Activated T-helper 17 cell treated with anti-CD3 and anti-CD28 coated beads, Interleukin-2, amount 50 U/mL, for 72 hours (primary cell): ENCODE measurements at regions not wholly inside any gene's neighbourhood (a gene's known extent, or its start where the extent isn't known, plus 50 kb on each side); places are given as distances from the start of the nearest gene placed in this dataset.

Source experiments
- ATAC-seq: fragments of 150-1000 bp; cut with Tn5 transposase; replicated peaks from 2 replicates; pipeline ENCODE4 v1.10.0; 2021; ENCODE audit warnings: mild to moderate bottlenecking, moderate library complexity
- H3K27ac Mint-ChIP-seq: one replicate; pipeline ENCODE4 v1.8.0; 2022; ENCODE audit warnings: mixed read lengths
- H3K27me3 Mint-ChIP-seq: one replicate; pipeline ENCODE4 v1.8.0; 2022; ENCODE audit warnings: mixed read lengths
- H3K36me3 Mint-ChIP-seq: one replicate; pipeline ENCODE4 v1.8.0; 2022; ENCODE audit warnings: low read depth, mild to moderate bottlenecking, mixed read lengths
- H3K4me1 Mint-ChIP-seq: one replicate; pipeline ENCODE4 v1.8.0; 2022; ENCODE audit warnings: mixed read lengths
- H3K4me3 Mint-ChIP-seq: one replicate; pipeline ENCODE4 v1.8.0; 2022; ENCODE audit warnings: mild to moderate bottlenecking, mixed read lengths
- H3K9me3 Mint-ChIP-seq: one replicate; pipeline ENCODE4 v1.8.0; 2022; ENCODE audit warnings: mixed read lengths

DNA sequence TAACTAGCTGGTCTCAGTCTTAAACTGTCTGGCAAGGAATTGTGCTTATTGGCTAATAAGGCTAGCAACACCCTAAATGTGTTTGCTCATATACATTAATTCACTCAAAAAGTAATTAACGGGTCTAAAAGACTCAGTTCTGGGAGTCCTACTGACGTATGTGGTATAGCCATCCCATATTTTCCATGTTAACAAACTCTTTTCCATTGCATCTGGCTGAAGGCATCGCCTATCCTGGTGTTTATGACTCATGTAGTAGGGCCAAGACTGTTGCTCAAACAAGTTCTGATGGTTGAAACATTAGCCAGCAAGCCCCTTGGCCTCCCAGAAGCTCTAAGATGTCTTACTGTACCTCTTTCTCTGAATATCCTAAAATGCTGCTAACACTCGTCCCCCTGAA is 98.5 kb downstream of the PHLDA1 start:
- Mint-ChIP-seq H3K4me3 (no peak overlapping the region), H3K4me1 (peaks cover 10% of the 10 kb centered on the region), H3K36me3 (peaks cover 6% of the 10 kb centered on the region), H3K27me3 (peaks cover 4% of the 10 kb centered on the region), H3K9me3 (no peaks in the 10 kb centered on the region), H3K27ac (no peak overlapping the region)
- no peak for ATAC-seq

DNA sequence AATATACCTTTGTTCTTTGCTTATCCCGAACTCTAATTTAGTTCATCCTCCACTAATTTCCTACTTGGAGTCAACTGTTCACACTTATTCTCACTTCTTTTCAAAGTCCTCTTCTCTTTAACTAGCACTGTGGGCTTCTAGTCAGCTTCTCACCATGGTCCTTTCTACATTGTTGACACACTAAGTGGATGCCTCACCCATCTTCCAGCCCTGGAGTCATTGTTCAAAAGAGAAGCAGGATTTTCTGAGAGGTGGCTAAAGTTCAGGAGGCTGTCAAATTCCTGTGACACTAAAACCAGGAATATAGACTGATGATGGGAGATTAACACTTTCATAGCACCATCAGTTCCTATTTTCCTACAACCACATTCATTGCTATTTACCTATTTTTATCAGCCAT is 99.3 kb downstream of the PHLDA1 start:
- Mint-ChIP-seq H3K9me3 (no peaks in the 10 kb centered on the region), H3K4me3 (no peak overlapping the region), H3K27me3 (peaks cover 4% of the 10 kb centered on the region), H3K36me3 (peaks cover 6% of the 10 kb centered on the region), H3K4me1 (peaks cover 10% of the 10 kb centered on the region), H3K27ac (no peak overlapping the region)
- ATAC-seq: no peak

DNA sequence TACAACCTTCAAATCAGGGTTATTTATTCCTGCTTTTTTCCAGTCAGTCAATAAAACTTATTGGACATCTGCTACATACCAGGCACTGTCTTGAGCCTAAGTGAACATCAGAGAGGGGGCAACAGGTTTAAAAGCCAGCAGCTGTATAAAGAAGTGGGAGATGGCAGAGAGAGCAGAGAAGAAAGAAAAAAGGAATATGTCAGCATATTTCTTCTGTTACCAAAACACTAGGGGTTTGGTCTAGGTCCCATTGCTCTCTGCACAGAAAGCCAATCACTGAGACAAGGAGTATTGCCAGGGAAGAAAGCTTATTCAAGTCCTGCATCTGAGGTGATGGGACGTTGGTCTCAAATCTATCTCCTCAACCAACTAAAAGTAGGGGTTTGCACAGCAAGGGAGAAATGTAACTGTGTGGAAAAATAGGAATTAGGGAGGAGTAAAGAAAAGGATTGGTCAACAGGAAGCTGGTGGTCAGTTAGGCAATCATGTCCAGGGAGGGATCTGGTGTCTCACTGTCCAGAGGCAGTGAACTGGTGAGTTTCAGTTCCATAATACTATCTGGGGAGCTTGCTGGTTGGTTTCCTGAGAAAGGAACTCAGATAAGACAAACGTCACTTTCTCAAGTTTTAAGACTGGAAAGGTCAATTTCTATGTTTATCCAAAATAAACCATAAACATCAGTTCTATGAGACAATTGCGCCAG is 107.5 kb downstream of the PHLDA1 start:
- Mint-ChIP-seq H3K9me3 (peaks cover 7% of the 10 kb centered on the region), H3K4me3 (no peak overlapping the region), H3K27ac (no peak overlapping the region), H3K36me3 (no peaks in the 10 kb centered on the region), H3K4me1 (no peaks in the 10 kb centered on the region), H3K27me3 (no peaks in the 10 kb centered on the region)
- no peak for ATAC-seq

DNA sequence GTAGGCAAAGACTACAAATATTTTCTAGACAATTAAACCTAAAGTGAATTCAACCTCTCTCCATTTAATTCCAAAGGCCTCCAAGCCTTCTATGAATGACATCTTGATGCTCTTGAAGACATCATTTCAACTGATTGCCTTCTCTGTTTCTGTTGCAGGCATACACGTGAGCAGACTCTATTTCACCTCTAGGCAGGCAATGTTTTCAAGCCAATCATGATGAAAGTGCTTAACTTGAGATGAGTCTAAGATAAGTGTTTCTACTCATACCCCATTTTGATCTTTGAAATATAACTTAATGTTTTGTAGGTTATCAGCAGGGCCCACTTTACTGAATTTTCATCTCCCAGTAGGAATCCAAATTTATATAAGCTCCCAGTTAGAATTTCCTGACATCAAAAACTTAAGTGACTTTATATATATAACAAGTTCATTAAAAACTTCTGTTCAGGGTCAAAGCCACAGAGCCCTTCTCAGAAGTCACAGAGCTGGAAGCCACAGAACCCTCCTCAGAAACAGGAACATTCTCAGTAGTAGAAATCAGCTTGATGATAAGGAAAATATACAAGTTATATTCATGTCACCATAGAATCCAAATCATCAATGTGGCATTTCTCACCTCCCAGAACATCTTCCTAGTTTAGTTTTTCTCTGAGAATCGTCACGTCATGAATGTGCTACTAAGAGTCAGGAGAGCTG is 108.5 kb downstream of the PHLDA1 start:
- Mint-ChIP-seq H3K36me3 (no peaks in the 10 kb centered on the region), H3K27ac (no peak overlapping the region), H3K4me1 (no peaks in the 10 kb centered on the region), H3K27me3 (no peaks in the 10 kb centered on the region), H3K9me3 (peaks cover 7% of the 10 kb centered on the region), H3K4me3 (no peak overlapping the region)
- peak; percentile 32 for ATAC-seq

DNA sequence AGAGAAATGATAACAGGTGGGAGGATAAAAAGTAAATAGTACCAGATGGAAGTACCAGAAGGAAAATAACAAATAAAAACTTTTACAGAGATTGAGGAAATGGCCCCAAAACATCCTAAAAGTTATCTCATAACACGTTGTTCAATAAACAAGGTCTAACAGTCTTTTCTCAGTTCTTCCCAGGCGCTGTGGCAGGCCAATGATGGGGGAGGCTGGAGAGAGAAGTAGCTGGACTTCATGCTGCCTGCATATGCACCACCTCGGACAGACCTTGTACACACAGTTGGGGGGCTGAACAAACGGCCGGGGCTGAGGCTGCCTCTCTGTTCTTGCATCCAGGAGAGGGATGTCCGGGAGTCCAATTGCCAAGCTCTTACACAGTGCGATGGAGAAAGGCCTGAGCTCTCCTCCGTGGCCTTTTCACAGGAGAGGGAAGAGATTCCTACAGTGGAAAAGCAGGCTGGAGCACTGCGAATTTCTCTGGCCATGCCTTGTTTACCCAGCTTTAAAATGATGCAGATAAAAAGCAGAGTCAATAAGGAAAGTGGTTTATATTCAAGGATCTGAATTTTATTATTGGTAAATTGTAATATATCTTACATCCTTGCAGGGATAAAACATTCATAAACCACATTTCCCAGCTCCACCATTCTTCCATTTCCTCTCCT is 109.8 kb downstream of the PHLDA1 start:
- no peak for ATAC-seq
- Mint-ChIP-seq H3K27ac (no peak overlapping the region), H3K4me3 (no peak overlapping the region), H3K9me3 (peaks cover 7% of the 10 kb centered on the region), H3K36me3 (no peaks in the 10 kb centered on the region), H3K4me1 (peaks cover 6% of the 10 kb centered on the region), H3K27me3 (no peaks in the 10 kb centered on the region)

DNA sequence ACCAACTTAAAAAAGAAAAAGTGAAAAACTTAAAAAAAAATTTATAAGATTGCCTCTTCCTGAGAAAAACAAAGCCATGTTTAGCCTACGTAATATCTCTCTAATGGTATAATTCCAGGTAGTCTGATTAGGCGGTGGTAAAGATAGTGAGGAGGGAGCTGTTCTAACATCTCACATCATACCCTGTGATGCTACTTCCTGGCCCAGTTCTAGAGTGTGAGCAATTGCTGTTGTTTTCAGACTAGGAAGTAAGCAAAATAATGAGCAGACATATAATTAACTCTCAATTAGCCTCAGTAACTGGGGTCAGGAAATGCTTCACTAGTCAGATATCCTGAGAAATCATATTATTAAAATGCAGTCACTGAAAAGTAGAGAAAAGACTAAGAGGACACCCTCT is 113.9 kb downstream of the PHLDA1 start:
- no peaks in the 10 kb centered on the region for H3K9me3 Mint-ChIP-seq
- peak; percentile 33 for ATAC-seq
- H3K4me3 Mint-ChIP-seq: no peak overlapping the region
- H3K27ac Mint-ChIP-seq: no peak overlapping the region
- H3K36me3 Mint-ChIP-seq: no peaks in the 10 kb centered on the region
- peaks cover 12% of the 10 kb centered on the region for H3K4me1 Mint-ChIP-seq
- no peaks in the 10 kb centered on the region for H3K27me3 Mint-ChIP-seq

DNA sequence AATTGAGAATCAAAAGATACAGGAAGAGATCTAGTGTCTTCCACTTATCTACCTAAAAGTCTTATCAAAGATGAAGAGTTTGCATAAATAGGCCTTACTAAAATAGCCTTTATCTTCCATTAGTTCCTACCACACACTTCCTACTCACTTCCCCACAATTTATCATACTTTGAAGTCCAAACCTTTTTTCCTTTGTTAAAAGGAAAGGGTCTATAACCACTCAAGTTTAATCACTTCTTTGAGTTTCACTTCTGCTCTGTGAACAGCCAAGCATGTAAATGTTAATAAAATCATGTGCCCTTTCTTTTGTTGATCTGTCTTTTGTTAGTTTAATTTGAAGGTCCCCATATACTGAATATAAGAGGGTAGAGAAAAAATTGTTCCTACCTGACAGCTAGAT is 114.5 kb downstream of the PHLDA1 start:
- H3K4me3 Mint-ChIP-seq: no peak overlapping the region
- H3K4me1 Mint-ChIP-seq: peaks cover 12% of the 10 kb centered on the region
- no peak for ATAC-seq
- no peaks in the 10 kb centered on the region for H3K9me3 Mint-ChIP-seq
- no peaks in the 10 kb centered on the region for H3K27me3 Mint-ChIP-seq
- no peak overlapping the region for H3K27ac Mint-ChIP-seq
- H3K36me3 Mint-ChIP-seq: no peaks in the 10 kb centered on the region

DNA sequence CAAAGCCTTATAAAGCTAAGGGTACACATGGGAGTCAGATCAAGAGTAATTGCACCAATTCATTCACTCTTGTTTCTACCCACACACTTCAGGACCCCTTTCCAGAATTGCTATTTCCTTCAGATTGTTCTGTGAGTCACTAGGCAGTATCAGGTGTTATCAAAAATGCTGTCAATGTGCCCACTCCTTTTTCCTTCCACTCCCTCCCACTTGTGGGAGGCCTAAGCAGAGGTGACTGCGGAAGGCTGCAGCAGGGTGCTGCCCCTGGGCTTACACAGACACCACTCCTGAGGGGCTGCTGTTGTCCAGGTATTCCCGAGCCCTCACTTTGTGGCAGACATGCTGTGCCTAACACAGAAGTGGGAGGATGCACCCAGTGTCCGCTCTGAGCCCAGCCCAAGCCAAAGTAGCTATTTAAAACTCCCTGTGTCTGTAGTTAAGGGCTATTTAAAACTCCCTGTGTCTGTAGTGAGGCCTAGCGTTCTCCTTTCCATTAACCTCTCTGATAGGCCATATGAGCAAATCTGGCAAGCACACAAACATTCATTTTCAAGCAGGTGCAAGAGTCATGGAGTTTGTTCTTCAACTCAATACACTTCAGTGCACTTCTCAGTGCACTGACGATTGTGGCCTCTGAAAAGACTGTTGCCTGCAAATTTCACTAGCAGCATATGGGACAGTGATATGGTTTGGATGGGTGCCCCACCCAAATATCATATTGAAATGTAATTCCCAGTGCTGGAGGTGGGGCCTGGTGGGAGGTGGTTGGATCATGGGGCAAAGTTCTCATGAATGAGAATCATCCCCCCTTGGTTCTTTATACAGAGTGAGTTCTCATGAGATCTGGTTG is 117.8 kb downstream of the PHLDA1 start:
- Mint-ChIP-seq H3K4me3 (peak overlapping the region; percentile 3), H3K27me3 (no peaks in the 10 kb centered on the region), H3K4me1 (peaks cover 12% of the 10 kb centered on the region), H3K27ac (no peak overlapping the region), H3K36me3 (no peaks in the 10 kb centered on the region), H3K9me3 (no peaks in the 10 kb centered on the region)
- ATAC-seq: peak; percentile 95

DNA sequence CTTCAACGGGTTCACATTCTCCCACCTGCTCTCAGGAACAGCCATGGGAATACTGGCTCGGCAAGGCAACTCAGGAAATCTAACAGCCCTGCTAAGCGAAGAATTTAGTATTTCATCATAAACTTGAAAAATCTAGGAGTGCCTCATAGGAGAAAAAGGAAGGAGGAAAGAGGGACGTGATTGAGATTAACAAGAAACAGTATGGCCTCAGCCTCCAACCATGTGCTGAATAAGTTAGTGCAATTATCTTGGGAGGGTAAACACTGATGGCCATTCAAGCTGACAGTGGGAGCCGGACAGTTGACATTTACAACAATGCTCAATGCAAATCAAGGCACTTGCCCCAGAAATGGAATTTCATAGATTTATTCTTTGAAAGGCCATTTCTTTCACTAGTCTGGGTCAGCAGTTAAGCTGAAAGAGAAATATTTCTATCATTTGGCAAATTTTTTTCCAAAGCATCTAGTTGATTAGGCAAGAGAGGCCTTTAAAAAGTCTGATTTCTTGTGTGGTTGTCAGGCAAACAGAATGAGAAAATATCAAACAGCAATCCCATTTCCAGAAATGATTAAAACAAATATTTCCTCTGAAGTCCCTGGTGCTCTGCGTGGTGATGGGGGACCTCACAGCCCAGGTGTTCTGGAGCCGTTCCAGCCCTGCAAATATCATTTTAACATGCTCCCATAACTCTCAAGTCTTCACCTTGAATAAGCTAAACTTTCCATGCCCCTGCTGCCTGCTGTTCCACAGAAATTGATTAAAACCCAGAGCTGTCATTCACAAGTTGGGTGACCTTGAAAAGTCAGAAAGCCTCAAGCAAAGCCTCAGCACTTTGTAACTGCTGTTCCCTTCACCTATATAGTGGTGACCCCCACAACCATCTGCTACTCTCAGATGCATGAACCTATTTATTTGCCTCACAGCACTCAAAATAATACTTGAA is 121.6 kb downstream of the PHLDA1 start:
- Mint-ChIP-seq H3K9me3 (peaks cover 3% of the 10 kb centered on the region), H3K27me3 (peaks cover 3% of the 10 kb centered on the region), H3K4me1 (peaks cover 6% of the 10 kb centered on the region), H3K4me3 (no peak overlapping the region), H3K36me3 (no peaks in the 10 kb centered on the region), H3K27ac (no peak overlapping the region)
- no peak for ATAC-seq

DNA sequence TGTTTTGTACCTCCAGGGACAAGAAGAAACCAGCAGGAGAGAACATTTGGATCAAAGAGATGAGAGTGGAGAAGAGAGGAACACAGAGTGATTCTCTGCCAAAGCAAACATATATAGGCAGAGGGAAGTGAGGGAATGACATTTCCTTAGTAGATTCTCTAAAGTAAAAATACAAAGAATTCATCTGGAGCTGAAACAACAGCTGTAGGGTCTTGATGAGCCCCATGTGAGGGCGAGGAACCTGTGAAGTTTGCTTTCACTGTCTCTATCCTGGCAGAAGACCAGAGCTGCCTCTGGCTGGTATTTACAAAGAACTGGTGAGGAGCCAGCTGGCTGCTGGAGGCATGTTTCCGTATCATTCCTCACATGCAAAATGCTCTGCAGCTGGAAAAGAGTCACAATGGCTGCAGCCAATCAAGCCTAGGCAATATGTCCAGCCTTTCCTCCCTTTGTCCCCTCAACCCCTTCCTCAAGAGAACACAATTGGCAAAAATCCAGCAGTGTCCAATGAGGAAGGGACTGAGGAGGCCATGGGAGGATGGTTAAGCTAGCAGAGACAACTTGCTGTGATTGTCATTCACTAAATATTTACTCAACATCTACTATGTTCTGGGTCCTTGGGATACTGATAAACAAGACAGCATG is 122.5 kb downstream of the PHLDA1 start:
- no peaks in the 10 kb centered on the region for H3K36me3 Mint-ChIP-seq
- peaks cover 3% of the 10 kb centered on the region for H3K27me3 Mint-ChIP-seq
- ATAC-seq: no peak
- no peak overlapping the region for H3K27ac Mint-ChIP-seq
- peaks cover 3% of the 10 kb centered on the region for H3K9me3 Mint-ChIP-seq
- H3K4me1 Mint-ChIP-seq: peaks cover 6% of the 10 kb centered on the region
- H3K4me3 Mint-ChIP-seq: no peak overlapping the region

DNA sequence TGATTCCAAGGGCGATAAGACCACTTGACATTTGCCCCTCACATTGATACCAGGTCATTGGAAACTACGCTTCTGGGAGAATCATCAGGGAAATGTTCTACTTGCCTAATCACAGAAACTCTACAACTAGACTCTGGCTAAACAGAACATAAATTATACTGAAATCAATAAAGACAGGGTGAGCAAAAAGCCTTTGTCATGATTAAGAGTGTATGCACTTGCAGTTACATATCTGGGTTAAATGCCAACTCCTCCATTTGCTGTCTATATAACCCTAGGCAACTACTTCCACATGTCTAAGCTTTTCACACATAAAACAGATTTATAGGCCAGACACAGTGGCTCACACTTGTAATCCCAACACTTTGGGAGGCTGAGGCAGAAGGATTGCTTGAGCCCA is 125.7 kb downstream of the PHLDA1 start:
- Mint-ChIP-seq H3K27ac (no peak overlapping the region), H3K36me3 (no peaks in the 10 kb centered on the region), H3K27me3 (peaks cover 3% of the 10 kb centered on the region), H3K4me3 (no peak overlapping the region), H3K9me3 (peaks cover 3% of the 10 kb centered on the region), H3K4me1 (no peaks in the 10 kb centered on the region)
- ATAC-seq: no peak

DNA sequence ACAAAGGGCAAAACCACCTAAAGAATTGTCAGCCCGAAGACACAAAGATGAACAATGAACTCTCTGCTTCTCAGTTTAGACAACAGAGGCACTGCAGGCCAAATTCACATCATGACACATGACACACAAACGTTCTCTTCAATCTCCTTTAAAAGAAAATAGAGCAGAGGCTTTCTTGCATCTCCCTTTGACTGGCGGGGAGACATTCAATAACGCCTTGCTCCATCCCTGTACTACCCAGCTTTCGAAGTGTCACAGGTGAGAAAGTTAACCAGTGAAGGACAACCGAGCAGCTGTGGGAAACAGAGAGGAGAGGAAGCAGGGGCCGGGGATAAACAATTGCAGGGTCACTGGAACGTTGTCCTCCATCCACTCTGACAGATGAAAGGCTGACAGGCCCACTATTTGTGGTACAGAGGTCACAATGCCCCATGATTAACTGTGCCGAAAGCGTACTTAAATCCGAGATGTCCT is 130.8 kb downstream of the PHLDA1 start:
- no peak for ATAC-seq
- no peak overlapping the region for H3K4me3 Mint-ChIP-seq
- no peaks in the 10 kb centered on the region for H3K36me3 Mint-ChIP-seq
- no peak overlapping the region for H3K27ac Mint-ChIP-seq
- H3K27me3 Mint-ChIP-seq: peaks cover 3% of the 10 kb centered on the region
- H3K4me1 Mint-ChIP-seq: no peaks in the 10 kb centered on the region
- no peaks in the 10 kb centered on the region for H3K9me3 Mint-ChIP-seq

DNA sequence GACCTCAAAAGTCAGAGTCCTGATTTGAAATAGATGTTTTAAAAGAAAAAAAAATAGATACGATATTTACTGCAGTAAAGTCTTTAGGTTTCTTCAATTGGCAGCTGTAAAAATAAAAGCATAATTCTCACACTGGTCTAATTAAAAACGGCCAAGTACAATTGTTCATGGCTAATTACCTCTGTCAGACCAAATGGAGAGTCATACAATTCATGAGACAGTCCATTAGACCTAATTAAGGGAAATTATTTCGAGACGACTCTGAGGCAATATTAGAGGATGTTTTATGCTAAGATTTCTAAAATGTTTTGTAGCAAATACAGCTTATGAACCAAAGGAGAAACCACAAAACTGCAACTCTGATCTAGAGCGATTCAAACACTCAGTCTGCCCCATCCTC is 131.3 kb downstream of the PHLDA1 start:
- Mint-ChIP-seq H3K27ac (no peak overlapping the region), H3K4me3 (no peak overlapping the region), H3K9me3 (no peaks in the 10 kb centered on the region), H3K36me3 (no peaks in the 10 kb centered on the region), H3K4me1 (no peaks in the 10 kb centered on the region), H3K27me3 (peaks cover 3% of the 10 kb centered on the region)
- ATAC-seq: no peak
